SHP77 (cell line): ENCODE measurements at regions not wholly inside any gene's neighbourhood (a gene's known extent, or its start where the extent isn't known, plus 50 kb on each side); places are given as distances from the start of the nearest gene placed in this dataset.
A peak's percentile ranks its signal among the peaks of the same experiment; 100 is the strongest.
"Not testable (repeated sequence)": the region's sequence is repeated elsewhere in the genome, so short reads cannot be mapped to it uniquely, and the experiment has no call there.

Source experiments
- DNase-seq, 2 experiments: peaks; one replicate each; lab custom pipeline; 2025; lab: John Stamatoyannopoulos, UW

DNA sequence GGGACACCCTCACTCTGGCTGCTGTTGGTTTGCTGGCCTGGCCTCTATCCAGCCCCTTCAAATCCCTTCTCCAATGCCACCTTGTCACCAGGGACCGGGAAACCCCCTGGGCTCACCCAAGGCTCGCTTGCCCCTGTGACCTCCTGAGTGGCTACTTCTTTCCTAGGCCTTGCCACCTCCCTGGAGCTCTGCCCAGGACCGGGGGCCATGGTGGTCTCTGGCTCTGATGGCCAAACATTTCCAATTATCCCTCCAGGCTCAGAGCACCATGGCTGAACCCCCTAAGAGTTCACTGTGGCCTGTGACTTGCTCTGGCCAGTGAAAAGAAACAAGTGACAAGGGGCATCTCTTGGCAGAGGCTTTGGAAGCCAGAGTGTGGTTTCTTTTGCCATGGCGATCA, 237.6 kb downstream of the TFCP2L1 start:
- no peak for DNase-seq

DNA sequence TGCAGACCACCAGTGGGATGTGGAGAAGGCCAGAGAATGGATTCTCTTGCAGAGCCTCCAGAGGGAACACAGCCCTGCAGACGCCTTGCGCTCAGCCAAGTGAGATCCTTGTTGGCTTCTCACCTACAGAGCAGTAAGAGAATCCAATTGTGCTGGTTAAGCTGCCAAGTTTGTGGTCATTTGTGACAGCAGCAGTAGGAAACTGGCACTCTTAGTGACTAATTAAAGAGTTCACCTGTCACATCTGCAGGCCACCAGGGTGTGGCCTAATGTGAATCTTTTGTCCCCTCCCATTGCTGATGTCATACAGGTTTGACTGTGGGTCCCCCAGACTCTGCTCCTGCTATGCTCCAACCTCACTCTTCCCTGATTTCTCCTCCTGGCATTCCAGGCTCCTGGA, 235.9 kb downstream of the TFCP2L1 start:
- DNase-seq: no peak

- no peak for DNase-seq
Observed at GRCh38 chr2:121049950-121050585, 234.9 kb downstream of the TFCP2L1 start.

DNA sequence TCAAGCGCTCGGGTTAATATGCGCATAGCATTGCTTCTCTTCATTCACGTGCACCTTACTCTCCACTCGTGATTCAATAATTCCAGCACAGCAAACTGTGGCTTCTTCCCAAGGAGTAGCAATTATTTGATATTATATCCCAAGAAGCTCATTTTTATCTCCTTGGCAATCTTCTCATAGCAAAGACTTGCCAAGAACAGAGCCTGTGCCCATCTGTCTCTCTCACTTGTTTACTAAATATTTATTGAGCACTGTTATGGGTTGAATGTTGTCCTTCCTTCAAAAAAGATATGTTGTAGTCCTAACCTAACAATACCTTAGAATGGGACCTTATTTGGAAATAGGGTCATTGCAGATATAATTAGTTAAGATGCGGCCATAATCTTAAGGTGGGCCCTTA, 233.7 kb downstream of the TFCP2L1 start:
- DNase-seq: no peak

GRCh38 chr2:121052023-121052422, 233.0 kb downstream of the TFCP2L1 start:
- DNase-seq: no peak

GRCh38 chr2:121052521-121052920, 232.5 kb downstream of the TFCP2L1 start:
- peak; percentile 34 to 67 for DNase-seq

DNA sequence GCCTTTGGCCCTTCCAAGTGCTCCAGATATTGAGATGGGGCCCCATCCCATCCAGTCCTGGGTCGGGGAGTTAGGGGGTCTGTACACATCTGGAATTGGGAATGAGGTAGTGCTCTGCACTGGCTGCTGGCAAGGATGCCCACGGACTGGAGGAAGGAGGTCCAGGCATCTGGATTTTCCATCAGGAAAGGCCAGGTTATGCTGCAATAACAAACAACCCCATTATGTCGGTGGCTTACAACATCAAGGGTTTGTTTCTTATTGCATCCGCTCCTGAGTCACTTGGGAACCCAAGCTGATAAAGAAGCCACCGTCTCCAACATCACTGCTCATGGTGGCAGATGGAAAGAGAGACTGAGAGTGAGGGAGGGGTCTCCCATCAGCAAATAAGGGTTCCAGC, 229.9 kb downstream of the TFCP2L1 start:
- DNase-seq: no peak

DNA sequence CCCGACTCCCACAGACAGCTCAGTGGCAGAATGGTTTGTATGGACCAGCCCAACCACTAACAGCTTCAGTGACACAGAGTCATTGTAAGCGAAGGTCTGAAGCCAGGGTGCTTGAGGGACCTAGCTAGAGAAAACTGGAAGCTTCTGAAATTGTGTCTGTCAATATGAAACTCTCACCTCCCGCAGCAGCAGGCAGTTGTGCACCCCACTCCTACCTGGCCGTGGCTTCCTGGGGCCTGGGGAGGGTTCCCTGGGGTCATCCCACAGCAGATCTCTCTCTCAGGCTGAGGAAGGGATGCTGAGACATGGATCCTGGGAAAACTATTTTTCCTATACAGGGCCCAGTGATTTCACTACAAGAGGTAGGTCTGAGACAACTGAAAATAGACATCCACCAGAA, 229.5 kb downstream of the TFCP2L1 start:
- no peak for DNase-seq

DNA sequence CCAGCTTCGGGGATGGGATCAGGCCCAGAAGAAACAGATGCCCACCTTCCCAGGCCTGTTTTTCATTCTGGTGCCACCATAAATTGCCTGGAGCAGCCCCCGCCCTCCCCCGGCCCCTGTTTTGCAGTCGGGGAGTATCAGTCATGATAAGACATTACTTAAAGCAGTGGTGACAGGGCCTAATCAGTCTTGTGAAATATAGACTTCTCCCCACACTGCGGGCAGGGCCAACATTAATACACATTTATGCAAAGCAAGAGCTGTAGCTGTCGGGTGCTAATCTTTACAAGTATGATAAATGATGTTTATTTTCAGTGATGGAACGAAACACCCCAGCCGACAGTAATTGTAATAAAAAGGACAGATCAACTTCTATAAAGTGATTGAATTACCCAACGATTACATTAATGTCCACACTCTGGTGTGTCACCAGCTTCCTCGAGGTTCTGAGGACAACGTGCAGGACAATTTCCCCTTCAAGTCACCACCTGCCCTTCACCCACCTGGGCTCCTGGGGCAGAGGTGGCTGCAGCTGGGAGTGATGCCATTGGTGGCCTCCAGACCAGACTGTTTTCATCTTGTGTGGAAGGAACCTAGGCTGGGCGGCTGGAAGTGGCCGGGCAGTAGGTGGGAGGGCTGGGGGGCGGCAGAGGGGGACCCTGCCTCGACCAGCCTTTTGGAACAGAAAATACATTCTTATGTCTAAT, 226.0 kb downstream of the TFCP2L1 start:
- DNase-seq: peak in 1 of 2 experiments; percentile 40

DNA sequence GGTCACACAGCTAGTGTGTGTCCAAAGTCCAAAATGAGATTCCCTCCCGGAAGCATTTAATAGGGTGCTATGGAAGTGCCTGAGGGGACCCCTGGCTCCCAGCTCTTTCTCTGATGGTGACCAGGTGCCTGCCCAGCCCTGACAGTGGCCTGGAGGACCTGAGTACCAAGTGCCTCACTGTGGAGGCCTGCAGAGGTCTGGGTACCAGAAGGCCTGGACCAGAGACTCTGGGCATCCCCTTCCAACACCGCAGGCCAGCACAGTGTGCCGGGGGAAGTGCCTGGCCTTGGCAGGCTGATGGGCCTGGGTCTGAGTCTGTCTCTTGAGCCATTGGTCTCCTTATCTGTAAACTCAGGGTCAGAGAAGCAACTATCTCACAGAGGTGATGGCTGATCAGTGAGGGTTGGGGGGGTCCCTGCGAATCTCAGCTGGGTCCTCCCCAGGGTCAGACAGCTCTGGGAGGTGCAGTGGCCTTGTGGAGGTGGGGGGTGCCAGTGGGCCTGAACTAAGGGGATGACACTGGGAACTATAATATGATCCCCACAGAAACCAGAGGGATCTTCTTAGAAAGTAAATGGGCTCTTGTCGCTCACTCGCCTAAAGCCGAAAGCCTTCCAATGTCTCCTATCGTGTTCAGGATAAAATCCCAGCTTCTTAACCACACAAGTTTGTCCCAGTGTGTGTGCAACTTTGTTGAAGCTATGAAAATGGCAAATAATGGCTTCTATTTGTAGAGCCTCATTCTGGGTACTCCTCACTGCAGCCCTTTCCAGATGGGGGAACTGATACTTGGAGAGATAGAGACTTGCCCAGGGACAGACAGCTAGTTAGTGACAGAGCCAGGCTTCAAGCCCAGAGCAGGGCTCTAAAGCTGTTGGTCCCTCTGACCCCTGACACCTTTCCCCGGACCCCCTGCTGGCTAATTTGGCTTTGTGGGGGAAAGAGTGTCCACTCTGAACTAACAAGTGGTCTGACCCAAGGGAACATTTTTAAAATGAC, 225.1 kb downstream of the TFCP2L1 start:
- no peak for DNase-seq

- DNase-seq: no peak
Observed at GRCh38 chr2:121061633-121062032, 223.4 kb downstream of the TFCP2L1 start.

DNA sequence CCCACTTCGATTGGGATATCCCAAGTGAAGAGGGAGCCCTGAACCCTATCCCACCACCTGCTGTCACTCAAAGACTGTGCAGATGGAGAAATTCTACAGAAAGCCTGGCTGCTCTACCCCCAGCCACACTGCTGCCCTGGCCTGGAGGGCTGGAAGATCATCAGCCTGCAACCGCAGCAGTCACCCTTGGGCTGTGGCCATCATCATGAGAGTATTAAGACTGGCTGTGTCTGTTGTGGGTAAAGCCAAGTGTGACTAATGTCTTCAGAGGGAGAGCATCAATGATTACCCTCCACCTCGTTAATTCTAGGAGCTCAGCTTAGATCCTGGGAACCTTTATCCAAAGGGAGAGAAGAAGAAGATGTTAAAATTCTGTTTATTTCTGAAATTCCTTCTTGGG, 221.5 kb downstream of the TFCP2L1 start:
- no peak for DNase-seq

GRCh38 chr2:121064186-121064585, 220.8 kb downstream of the TFCP2L1 start:
- peak in 1 of 2 experiments; percentile 30 for DNase-seq

DNA sequence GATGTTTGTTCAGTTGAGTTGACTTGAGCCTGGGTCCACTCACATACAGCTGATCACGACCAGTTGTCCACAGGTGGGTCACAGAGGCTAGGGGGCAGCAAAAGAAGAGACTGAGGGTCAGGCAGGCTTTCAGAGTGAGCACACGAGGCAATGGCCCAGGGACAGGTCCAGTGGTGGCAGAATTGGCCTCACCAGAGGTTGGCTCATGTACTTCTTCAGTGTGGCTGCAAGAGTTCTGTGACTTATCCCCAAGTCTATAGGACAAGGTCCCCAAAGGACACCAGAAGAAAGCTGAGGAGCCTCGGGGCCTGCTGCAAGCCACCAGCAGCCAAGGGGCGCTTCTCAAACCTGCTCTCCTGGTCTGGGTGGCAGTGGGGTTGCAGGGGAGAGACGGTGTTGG, 219.8 kb downstream of the TFCP2L1 start:
- no peak for DNase-seq

- DNase-seq: no peak
Observed at GRCh38 chr2:121066526-121066925, 218.5 kb downstream of the TFCP2L1 start.

- no peak for DNase-seq
Observed at GRCh38 chr2:121068851-121069250, 216.2 kb downstream of the TFCP2L1 start.

GRCh38 chr2:121069434-121069969, 215.5 kb downstream of the TFCP2L1 start:
- no peak for DNase-seq

- DNase-seq: not testable (repeated sequence)
Observed at GRCh38 chr2:121070061-121070460, 214.9 kb downstream of the TFCP2L1 start.

GRCh38 chr2:121071034-121071504, 213.9 kb downstream of the TFCP2L1 start:
- peak; percentile 8 to 36 for DNase-seq

GRCh38 chr2:121072784-121073183, 212.2 kb downstream of the TFCP2L1 start:
- DNase-seq: no peak

DNA sequence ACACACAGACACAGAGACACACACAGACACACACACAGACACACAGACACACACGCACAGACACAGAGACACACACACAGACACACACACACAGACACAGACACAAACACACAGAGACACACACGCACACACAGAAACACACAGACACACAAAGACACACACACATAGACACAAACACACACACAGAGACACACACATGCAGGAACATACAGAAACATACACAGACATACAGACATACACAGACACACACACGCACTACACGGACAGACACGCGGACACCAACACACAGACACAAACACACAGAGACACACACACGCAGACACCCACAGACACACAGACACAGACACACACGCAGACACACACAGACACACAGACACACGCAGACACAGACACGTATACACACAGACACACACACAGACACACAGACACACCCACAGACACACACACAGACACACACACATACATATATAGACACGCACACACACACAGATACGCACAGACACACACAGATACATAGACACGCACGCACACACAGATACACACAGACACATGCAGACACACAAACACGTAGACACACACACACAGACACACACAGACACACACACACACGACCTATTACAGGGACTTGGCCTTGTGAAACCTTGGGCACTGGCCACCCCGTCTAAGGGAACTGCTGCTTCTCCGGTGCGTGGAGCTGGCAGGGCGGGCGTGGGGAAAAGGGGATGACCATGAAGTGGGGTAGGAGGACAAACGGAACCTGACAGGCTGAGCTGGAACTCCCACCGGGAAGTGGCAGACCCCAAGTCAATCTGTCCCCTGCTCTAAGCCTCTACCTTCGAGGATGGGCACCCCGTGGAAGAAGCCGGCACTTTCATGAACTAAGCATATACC, 211.4 kb downstream of the TFCP2L1 start:
- no peak for DNase-seq
